ENCODE measurements at regions not wholly inside any gene's neighbourhood (a gene's known extent, or its start where the extent isn't known, plus 50 kb on each side); places are given as distances from the start of the nearest gene placed in this dataset.

DNA sequence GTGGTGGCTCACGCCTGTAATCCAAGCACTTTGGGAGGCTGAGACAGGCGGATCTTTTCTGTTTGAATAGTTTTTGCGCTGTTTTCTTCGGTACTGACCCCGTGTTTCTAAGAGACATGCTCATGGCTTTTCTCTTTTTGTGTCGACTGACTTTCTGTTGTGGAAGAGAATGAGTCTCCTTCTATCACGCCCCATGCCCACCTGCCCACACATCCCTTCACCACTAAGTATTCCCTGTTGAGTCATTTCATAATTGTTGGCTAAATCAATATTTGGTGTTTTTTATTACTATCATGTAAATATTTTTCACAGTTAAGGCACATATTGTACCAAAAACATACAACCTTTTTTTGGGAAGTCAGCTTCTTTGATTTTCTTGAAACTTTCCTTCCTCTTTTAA lies 198.8 kb upstream of the TWIST2 start:
- WGBS (ENCODE audit: insufficient coverage, insufficient read length) = no CpG with 5 or more reads among the region's 7 CpGs
- Histone ChIP-seq H3K4me1 (ENCODE audit: control insufficient read depth, insufficient read depth, low read length) (no peaks in the 10 kb centered on the region), H3K27ac (ENCODE audit: low read length) (no peak overlapping the region), H3K4me3 (ENCODE audit: low read length) (no peak overlapping the region), H3K36me3 (ENCODE audit: control insufficient read depth, insufficient read depth, low read length) (no peaks in the 10 kb centered on the region), H3K9me3 (ENCODE audit: control insufficient read depth, insufficient read depth, low read length) (peaks cover 22% of the 10 kb centered on the region), H3K27me3 (ENCODE audit: control insufficient read depth, insufficient read depth, low read length) (no peaks in the 10 kb centered on the region)
- no peak for DNase-seq (ENCODE audit: low read depth, low spot score)

DNA sequence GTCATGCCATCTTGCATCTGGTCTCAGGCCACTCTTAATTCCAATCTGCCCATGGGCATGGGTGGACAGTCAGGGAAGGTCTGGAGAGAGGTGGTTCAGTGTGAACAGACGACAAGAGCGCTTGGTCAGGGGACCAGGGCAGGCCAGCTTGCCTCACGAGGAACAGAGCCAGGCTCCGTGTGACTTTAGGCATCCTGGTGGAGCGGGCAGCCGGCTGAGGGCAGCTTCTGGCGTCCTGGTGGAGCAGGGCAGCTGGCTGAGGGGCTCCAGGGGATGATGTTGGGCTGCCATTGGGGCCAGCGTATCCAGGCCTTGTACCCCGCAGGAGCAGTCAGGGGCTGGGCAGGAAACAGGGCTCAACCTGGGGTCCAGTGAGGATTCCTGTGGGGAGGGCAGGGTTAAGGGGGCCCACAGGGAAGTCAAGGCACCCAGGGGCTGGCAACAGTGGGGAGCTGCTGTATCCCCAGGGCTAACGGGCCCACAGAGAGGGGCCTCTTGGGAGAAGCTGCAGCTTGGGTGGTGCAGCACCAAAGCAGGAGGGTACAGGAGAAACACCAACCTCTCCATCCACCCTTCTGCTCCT lies 197.9 kb upstream of the TWIST2 start:
- H3K9me3 ChIP-seq (ENCODE audit: control insufficient read depth, insufficient read depth, low read length) = peaks cover 27% of the 10 kb centered on the region
- no peaks in the 10 kb centered on the region for H3K36me3 ChIP-seq (ENCODE audit: control insufficient read depth, insufficient read depth, low read length)
- no peak overlapping the region for H3K4me3 ChIP-seq (ENCODE audit: low read length)
- DNase-seq (ENCODE audit: low read depth, low spot score) = no peak
- WGBS (ENCODE audit: insufficient coverage, insufficient read length) = no CpG with 5 or more reads among the region's 10 CpGs
- H3K4me1 ChIP-seq (ENCODE audit: control insufficient read depth, insufficient read depth, low read length) = no peaks in the 10 kb centered on the region
- H3K27me3 ChIP-seq (ENCODE audit: control insufficient read depth, insufficient read depth, low read length) = no peaks in the 10 kb centered on the region
- H3K27ac ChIP-seq (ENCODE audit: low read length) = no peak overlapping the region

DNA sequence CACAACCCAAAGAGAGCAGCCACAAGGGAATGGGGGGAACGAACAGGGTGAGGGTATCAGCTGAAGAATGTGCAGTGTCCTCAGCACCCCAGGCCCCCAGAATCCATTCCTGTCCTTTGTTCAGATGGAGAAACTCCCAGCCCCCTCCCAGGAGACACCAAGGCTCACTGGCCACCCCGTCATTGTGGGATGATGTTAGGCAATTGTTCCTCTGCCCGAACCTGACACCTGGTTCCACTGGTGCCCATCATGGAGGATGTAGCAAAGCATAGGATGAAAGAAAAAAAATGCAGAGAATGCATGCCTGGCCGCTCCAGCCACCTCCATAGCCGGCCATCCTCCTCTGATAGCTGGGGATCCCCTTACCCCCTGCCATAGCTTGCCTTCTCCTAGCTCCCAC lies 197.3 kb upstream of the TWIST2 start:
- Histone ChIP-seq H3K4me3 (ENCODE audit: low read length) (no peak overlapping the region), H3K27me3 (ENCODE audit: control insufficient read depth, insufficient read depth, low read length) (no peaks in the 10 kb centered on the region), H3K4me1 (ENCODE audit: control insufficient read depth, insufficient read depth, low read length) (no peaks in the 10 kb centered on the region), H3K27ac (ENCODE audit: low read length) (no peak overlapping the region), H3K36me3 (ENCODE audit: control insufficient read depth, insufficient read depth, low read length) (no peaks in the 10 kb centered on the region), H3K9me3 (ENCODE audit: control insufficient read depth, insufficient read depth, low read length) (peaks cover 30% of the 10 kb centered on the region)
- WGBS (ENCODE audit: insufficient coverage, insufficient read length) = no CpG with 5 or more reads among the region's 5 CpGs
- no peak for DNase-seq (ENCODE audit: low read depth, low spot score)

DNA sequence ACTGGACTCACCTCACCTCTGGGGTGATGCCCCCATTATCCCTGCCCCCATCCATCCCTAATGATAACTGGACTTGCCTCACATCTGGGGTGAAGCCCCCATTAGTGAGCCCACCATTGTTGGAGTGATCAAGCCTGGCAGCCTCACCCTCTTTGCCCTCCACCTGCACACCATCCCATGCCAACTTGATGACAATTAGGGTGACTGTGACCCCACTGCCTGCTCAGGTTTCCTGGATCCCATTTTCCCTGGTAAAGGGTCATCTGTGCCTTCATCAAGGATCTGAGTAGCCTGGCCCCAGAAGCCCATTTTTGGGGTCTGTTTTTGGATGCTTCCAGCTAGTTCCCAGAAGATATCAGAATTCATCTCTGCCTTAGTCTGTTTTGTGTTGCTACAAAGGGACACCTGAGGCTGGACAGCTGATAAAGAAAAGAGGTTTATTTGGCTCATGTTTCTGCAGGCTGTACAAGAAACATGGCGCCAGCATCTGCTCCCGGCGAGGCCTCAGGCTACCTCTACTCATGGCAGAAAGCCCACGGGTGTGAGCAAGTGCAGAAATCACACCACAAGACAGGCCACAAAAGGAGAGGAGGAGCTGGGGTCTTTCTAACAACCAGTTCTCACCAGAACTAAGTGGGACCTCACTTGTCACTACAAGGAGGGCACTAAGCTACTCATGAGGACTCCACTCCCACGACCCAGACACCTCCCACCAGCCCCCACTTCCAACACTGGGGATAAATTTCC lies 196.4 kb upstream of the TWIST2 start:
- H3K36me3 ChIP-seq (ENCODE audit: control insufficient read depth, insufficient read depth, low read length) = no peaks in the 10 kb centered on the region
- peaks cover 32% of the 10 kb centered on the region for H3K9me3 ChIP-seq (ENCODE audit: control insufficient read depth, insufficient read depth, low read length)
- WGBS (ENCODE audit: insufficient coverage, insufficient read length) = no CpG with 5 or more reads among the region's 5 CpGs
- H3K27me3 ChIP-seq (ENCODE audit: control insufficient read depth, insufficient read depth, low read length) = no peaks in the 10 kb centered on the region
- DNase-seq (ENCODE audit: low read depth, low spot score) = no peak
- H3K27ac ChIP-seq (ENCODE audit: low read length) = no peak overlapping the region
- no peak overlapping the region for H3K4me3 ChIP-seq (ENCODE audit: low read length)
- no peaks in the 10 kb centered on the region for H3K4me1 ChIP-seq (ENCODE audit: control insufficient read depth, insufficient read depth, low read length)

DNA sequence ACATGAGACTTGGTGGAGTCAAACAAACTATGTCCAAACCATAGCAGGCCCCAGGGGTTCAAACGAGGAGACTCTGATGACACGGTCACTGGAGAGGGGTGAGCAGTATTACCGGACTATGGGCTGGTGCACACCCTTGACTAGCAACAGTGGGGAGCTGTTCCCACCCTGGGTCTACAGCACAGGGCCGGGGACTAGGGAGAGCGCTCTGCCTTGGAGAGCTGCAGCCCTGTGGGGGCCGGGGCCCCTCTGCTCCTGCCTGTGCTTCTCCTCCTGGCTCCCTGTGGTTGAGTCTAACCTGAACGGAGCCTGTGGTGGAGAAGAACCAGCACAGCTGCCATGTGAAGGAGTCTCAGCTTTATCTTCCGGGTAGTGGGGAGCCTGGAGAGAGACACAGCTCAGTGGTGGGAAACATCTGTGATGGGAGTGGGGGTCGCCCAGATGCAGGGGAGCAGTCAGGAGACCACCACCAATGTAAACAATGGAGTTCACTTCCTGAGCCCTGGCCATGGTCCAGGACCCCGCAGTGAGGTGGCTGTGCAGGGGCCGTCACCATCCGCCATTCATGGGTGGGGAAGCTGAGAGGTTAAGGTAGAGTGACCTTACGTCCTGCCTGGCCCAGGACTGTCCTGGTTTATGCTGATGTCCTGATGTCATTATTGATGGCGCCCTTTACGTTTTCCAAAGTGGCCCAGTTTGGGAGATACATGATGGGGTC lies 195.7 kb upstream of the TWIST2 start:
- H3K27me3 ChIP-seq (ENCODE audit: control insufficient read depth, insufficient read depth, low read length) = no peaks in the 10 kb centered on the region
- no CpG with 5 or more reads among the region's 15 CpGs for WGBS (ENCODE audit: insufficient coverage, insufficient read length)
- DNase-seq (ENCODE audit: low read depth, low spot score) = no peak
- H3K9me3 ChIP-seq (ENCODE audit: control insufficient read depth, insufficient read depth, low read length) = peaks cover 34% of the 10 kb centered on the region
- no peak overlapping the region for H3K4me3 ChIP-seq (ENCODE audit: low read length)
- H3K4me1 ChIP-seq (ENCODE audit: control insufficient read depth, insufficient read depth, low read length) = no peaks in the 10 kb centered on the region
- H3K36me3 ChIP-seq (ENCODE audit: control insufficient read depth, insufficient read depth, low read length) = no peaks in the 10 kb centered on the region
- H3K27ac ChIP-seq (ENCODE audit: low read length) = no peak overlapping the region

DNA sequence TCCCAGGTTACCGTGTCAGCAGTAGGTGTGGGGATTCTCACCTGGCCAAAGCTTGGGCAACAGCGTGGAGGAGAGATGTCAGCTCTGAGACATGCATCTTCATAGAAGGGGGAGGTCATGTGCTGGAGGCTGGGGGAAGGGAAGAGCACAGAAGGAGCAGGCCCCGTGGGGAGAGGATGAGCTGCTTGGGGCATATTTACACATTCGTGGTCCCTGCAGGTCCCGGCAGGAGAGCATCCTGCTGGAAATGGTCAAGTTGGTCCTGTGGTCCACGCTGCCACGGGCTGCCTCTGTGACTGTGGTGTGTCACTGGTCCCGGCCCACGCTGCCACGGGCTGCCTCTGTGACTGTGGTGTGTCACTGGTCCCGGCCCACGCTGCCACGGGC lies 195.1 kb upstream of the TWIST2 start:
- H3K27ac ChIP-seq (ENCODE audit: low read length) = no peak overlapping the region
- H3K4me3 ChIP-seq (ENCODE audit: low read length) = no peak overlapping the region
- no peak for DNase-seq (ENCODE audit: low read depth, low spot score)
- no peaks in the 10 kb centered on the region for H3K36me3 ChIP-seq (ENCODE audit: control insufficient read depth, insufficient read depth, low read length)
- H3K4me1 ChIP-seq (ENCODE audit: control insufficient read depth, insufficient read depth, low read length) = no peaks in the 10 kb centered on the region
- H3K9me3 ChIP-seq (ENCODE audit: control insufficient read depth, insufficient read depth, low read length) = peaks cover 36% of the 10 kb centered on the region
- H3K27me3 ChIP-seq (ENCODE audit: control insufficient read depth, insufficient read depth, low read length) = no peaks in the 10 kb centered on the region
- WGBS (ENCODE audit: insufficient coverage, insufficient read length) = no CpG with 5 or more reads among the region's 13 CpGs

DNA sequence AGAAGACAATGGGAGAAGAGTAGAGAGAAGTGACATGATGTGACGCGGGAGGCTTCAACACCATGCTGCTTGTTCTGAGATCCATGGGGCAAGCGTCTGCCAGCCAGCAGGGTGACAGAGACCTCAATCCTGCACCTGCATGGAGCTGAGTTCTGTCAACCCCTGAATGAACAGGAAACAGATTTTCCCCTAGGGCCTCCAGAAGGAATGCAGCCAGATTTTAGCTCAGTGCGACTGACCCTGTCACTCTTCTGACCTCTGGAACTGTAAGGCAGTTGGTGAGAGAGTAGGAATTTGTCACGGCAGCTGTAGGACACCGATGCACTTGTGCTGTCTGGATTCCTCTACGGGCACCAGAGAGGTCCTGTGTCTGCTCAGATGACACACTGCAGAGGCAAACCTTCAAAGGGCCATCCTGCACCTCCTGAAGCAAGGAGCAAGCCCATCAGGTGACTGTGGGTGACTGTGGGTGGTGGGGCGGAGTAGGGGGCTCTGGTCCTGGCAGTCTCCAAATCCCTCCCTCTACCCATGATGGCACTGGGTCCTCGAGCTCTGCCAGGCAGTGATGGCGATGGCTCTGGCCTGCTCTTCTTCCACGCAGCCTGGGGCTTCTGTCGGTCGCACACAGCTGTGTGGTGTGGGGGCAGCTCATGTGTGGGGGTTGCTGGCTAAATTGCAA lies 194.3 kb upstream of the TWIST2 start:
- H3K36me3 ChIP-seq (ENCODE audit: control insufficient read depth, insufficient read depth, low read length) = no peaks in the 10 kb centered on the region
- no CpG with 5 or more reads among the region's 13 CpGs for WGBS (ENCODE audit: insufficient coverage, insufficient read length)
- no peak for DNase-seq (ENCODE audit: low read depth, low spot score)

DNA sequence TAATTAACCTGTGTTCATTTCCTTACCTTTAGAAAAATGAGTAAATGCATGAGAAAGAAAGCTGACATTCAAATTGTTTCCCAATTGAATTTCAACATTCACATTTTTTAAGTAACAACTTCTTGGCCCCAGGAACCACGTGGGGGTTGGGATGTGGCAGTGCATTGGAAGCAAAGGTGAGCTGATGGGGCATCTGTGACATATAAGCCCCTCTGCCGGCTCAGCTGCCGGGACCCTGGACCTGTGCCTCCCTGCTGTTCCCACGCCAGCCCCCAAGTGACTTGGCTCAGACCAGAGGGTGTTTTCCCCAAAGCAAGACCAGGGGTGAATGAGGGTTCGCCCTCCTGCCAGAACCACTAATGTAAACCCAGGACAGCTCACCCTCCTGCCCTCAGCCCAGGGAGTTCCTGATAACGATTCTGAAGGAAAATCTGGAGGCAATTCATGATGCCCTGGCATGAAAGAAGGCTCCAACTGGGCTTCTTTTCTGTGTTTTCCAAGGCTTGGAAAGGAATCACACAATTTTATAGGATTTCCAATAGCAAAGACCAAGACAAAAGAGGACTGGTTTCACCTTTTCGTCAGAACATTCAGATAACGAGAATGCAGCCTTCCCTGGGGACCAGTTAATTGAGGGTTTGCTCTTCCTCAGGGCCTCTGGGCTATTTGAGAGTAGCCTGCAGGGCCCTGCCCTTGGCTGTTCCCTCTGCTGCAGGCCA lies 193.2 kb upstream of the TWIST2 start:
- no CpG with 5 or more reads among the region's 8 CpGs for WGBS (ENCODE audit: insufficient coverage, insufficient read length)
- H3K4me1 ChIP-seq (ENCODE audit: control insufficient read depth, insufficient read depth, low read length) = no peaks in the 10 kb centered on the region

More for the DNA sequence above, 194.3 kb upstream of the TWIST2 start:
- H3K4me3 ChIP-seq (ENCODE audit: low read length) = no peak overlapping the region
- H3K27me3 ChIP-seq (ENCODE audit: control insufficient read depth, insufficient read depth, low read length) = no peaks in the 10 kb centered on the region
- H3K9me3 ChIP-seq (ENCODE audit: control insufficient read depth, insufficient read depth, low read length) = peaks cover 43% of the 10 kb centered on the region
- H3K27ac ChIP-seq (ENCODE audit: low read length) = no peak overlapping the region
- no peaks in the 10 kb centered on the region for H3K4me1 ChIP-seq (ENCODE audit: control insufficient read depth, insufficient read depth, low read length)

DNA sequence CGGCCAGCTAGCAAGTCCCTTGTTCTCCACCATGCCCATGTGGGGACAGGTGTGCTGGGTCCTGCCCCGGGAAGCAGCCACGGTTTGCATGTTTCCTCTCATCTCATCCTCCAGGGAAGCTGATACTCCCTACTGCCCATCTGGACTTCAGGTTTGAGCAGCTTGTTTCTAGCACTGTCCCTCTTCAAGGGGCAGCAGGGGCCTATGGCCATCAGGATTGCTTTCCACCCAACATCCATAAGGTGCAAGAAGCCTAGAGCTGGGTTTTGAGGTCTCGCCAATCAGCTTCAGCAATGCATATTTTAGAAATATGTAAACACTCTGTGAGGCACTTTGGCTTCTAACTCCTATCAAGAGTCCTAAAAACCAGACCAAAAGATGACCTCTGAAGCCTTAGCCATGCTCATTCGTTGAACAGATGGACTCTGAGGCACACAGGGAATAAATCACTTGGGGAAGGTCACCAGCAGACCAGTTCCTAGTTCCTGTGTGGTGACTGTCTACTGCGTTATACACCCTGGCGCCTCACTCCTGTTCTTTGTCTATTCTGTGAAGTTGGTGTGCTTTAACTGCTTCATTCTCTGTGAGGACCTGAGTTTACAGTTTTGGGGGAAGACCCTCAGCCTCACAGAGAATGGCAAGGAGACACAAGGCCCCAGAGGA lies 192.6 kb upstream of the TWIST2 start:
- Histone ChIP-seq H3K36me3 (ENCODE audit: control insufficient read depth, insufficient read depth, low read length) (no peaks in the 10 kb centered on the region), H3K4me3 (ENCODE audit: low read length) (no peak overlapping the region), H3K9me3 (ENCODE audit: control insufficient read depth, insufficient read depth, low read length) (peaks cover 44% of the 10 kb centered on the region), H3K27me3 (ENCODE audit: control insufficient read depth, insufficient read depth, low read length) (no peaks in the 10 kb centered on the region), H3K27ac (ENCODE audit: low read length) (no peak overlapping the region), H3K4me1 (ENCODE audit: control insufficient read depth, insufficient read depth, low read length) (no peaks in the 10 kb centered on the region)
- DNase-seq (ENCODE audit: low read depth, low spot score) = no peak
- WGBS (ENCODE audit: insufficient coverage, insufficient read length) = no CpG with 5 or more reads among the region's 7 CpGs

More for the DNA sequence above, 193.2 kb upstream of the TWIST2 start:
- no peaks in the 10 kb centered on the region for H3K27me3 ChIP-seq (ENCODE audit: control insufficient read depth, insufficient read depth, low read length)
- no peak overlapping the region for H3K27ac ChIP-seq (ENCODE audit: low read length)
- H3K36me3 ChIP-seq (ENCODE audit: control insufficient read depth, insufficient read depth, low read length) = no peaks in the 10 kb centered on the region
- no peak for DNase-seq (ENCODE audit: low read depth, low spot score)
- H3K4me3 ChIP-seq (ENCODE audit: low read length) = no peak overlapping the region
- H3K9me3 ChIP-seq (ENCODE audit: control insufficient read depth, insufficient read depth, low read length) = peaks cover 45% of the 10 kb centered on the region
